Activated CD8-positive, alpha-beta memory T cell treated with anti-CD3 and anti-CD28 coated beads, Interleukin-2, amount 50 U/mL, for 1 hour (primary cell): ENCODE measurements at regions not wholly inside any gene's neighbourhood (a gene's known extent, or its start where the extent isn't known, plus 50 kb on each side); places are given as distances from the start of the nearest gene placed in this dataset.
"Not testable (repeated sequence)": the region's sequence is repeated elsewhere in the genome, so short reads cannot be mapped to it uniquely, and the experiment has no call there.

ENCODE experiments used
- DNase-seq: peaks from one replicate; pipeline ENCODE4 v3.0.0-alpha.2; 2020; ENCODE audit errors: extremely low read depth

DNA sequence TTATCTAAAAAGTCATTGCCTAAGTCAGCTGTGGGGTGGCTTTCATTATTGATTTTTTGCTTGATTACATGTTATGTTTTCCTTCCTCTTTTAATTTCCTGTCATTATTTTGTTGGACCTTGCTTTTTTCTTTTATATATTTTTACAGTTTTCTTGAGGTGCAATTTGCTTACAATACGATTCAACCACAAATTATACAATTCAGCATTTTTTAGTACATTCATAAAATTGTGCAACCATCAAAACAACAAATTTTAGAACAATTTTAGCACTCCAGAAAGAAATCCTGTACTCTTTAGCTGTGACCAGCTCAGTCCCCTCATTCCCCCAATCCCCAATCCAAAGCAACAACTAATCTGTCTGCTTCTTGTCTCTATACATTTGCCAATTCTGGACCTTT, 608.9 kb downstream of the C6orf118 start:
- no peak for DNase-seq

GRCh38 chr6:164695896-164696295, 613.5 kb downstream of the C6orf118 start:
- DNase-seq: no peak

- DNase-seq: no peak
These were observed 615.0 kb downstream of the C6orf118 start for GRCh38 chr6:164694386-164694785.

DNA sequence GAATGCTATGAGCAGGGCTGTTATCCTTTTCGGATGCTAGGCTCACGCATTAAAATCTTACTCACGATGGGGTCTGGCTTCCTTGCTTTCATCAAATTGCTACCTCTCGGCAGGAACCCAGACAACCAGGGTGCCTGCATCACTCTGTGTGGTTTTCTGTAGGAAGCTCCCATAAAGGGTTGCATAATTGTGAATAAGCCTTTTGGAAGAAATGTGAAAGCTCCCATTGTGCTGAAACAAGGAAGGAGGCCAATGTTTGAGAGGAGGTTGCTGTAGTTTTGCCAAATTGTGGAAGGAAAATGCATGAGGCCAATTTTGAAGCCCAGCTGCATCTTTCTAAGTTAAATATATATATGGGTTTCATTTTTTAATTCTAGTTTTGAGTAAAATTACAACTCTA, 615.5 kb downstream of the C6orf118 start:
- DNase-seq: no peak

DNA sequence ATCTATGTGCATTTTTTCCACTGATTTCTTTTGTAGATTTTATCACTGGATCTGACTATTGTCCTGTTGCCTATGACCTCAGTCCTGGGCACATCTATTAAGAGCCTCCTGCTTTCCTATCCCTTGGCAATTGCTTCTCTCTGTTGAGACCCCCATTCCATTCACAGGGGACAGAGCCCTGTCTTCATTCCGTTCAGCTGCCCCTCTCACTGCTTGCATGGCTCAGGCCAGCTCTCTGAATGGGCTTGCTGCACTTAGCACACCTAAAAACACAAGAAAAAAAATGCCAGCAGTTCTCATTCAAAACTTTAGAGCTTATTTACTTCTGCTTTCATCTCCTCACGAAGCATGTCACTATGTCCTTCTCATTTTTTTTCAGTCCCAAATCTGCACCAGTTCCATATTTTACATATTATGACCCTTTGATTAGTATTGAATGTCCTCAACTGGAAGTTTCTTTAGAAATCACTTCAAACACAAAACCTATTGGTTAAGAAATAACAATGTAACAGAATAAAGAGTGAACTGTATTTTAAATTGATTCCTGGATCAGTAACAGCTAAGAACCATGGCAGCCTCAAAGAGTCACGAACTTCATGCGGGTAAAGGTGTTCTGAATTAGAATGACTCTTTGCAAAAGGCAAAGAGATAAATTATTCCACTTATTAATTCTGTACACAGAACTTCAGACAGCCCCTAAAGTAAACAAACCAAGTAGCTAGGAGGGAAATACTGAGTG, 616.5 kb downstream of the C6orf118 start:
- DNase-seq: no peak

DNA sequence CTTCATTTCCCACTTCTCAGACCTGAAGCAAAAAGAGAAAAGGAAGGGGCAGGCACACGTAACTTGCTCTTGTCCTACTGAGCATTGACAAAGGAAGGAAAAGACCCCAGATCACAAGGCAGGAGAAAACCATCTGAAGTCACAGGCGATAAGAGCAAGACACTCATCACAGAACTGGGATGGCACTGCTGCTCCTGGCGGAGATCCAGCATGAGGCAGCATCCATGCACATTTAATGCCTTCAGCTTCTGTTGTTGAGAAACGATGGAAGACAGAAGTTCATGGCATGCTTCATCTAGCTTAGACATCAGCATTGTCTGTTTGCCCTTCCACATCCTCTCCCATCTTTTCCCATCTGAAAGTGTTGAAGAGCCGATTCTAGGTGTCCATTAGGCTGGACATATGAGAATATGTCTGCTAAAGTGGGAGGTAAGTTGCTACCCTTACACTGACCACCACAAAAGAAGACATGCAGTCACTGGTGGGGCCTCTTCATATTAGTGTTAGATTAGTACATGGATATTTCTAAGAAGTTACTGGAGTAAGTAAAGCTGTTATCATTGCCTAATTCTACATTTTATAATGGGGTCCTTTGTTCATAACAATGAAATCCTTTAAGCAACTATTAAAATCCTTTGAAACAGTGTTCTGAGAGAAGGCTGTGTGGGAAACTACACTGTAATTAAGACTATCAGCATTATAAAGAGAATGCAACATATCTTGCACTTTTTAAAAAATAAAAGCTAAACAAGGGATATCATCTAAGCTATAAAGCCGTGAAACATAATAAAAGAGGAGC, 618.5 kb downstream of the C6orf118 start:
- no peak for DNase-seq

DNA sequence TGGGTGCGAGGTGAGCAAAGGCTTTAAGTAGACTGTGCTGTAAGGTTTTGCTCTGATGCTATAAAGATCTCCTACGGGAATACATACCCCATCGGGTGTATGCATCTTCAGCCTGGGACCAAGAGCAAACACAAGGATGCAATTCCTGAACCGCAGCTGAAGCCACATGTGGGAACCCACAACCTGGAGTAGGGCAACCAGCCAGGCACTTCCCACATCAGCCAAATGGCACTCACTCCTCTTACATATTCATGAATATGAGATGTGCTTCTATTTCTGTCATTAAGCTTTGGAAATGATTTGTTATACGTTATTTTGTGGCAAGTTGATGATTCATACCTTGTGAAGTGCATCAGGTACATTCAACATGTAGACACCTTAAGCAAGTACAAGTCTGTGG, 619.2 kb downstream of the C6orf118 start:
- no peak for DNase-seq

GRCh38 chr6:164665328-164665727, 644.1 kb downstream of the C6orf118 start:
- DNase-seq: no peak

DNA sequence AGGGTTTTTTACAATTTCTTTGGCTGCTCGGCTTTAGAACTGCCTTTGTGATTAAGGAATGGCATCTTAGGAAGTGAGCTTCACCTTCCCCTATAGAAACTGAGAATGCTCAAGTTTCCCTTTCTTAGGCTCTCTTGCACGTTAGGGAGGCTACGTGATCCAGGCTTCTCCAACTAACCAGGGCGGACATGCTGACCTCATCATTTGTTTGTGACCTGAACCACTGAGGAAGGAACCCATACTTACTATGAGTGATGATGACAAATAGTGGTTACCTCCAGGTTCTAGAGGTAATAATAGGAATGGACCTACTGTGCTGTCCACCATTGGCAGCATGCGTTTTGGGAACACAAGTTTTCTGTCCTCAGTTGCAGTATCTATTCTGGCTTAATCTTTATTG, 645.8 kb downstream of the C6orf118 start:
- no peak for DNase-seq

GRCh38 chr6:164661716-164662115, 647.7 kb downstream of the C6orf118 start:
- DNase-seq: no peak

DNA sequence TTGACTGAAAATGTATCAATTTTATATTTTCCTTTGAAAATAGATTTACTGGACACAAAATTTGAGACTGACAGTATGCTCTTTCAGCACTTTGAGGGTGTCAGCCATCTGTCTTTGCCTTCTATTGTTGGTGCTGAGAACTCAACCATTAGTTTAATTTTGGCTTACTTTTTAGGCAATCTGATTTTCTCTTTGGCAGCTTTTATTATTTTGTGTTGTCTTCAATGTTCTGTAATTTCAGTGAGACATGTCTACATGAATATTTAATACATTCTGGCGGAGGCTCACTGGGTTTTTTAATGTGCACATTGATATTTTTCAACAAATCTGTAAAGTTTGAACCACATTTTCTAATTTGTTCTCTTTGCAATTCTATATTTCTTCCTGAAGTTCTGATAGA, 648.6 kb downstream of the C6orf118 start:
- no peak for DNase-seq

DNA sequence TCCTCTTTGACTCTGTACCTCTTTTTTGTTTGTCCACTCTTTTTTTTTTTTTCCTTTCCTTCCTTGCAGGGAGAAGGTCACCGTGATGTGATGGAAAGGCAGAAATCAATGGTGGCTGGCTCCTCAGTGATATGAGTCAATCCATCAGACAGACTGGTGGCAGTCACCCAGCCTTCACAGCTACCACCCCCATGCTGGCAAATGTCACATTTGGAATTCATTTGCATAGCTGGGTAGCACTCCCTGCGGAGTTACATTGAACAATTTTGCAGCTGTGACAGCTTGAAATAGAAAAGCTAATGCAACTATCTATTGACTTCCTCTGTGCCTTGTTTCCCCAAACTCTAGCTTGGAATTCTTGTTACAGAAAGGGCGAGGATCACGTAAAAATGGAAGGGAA, 668.4 kb downstream of the C6orf118 start:
- no peak for DNase-seq

DNA sequence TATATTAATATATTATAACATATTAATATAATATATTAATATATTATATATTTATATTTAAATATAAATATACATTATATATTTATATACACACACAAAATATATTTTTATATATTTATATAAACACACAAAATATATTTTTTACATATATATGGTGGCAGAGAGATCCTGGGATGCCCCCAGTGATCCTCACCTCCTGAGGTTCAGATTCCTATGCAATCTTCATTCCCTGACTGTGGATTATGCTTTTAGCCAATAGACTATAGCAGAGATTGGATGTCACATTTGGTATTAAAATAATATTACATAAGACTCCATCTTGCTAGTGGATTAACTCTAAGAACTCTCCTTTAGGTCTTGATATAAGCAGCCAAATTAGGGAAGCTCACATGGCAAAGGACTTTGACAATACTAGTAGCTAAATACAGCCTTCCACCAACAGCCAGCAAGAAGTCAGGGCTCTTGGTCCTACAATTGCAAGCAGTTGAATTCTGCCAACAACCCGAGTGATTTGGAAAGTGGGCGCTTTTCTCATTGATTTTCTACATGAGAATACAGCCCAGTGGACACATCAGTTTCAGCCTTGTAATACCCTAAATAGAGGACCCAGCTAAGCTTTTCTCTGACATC, 681.0 kb downstream of the C6orf118 start:
- no peak for DNase-seq

- DNase-seq: no peak
These were observed 692.4 kb downstream of the C6orf118 start for GRCh38 chr6:164616917-164617524.

GRCh38 chr6:164612751-164613150, 696.7 kb downstream of the C6orf118 start:
- no peak for DNase-seq

- not testable (repeated sequence) for DNase-seq
These were observed 698.5 kb downstream of the C6orf118 start for GRCh38 chr6:164610859-164611258.

DNA sequence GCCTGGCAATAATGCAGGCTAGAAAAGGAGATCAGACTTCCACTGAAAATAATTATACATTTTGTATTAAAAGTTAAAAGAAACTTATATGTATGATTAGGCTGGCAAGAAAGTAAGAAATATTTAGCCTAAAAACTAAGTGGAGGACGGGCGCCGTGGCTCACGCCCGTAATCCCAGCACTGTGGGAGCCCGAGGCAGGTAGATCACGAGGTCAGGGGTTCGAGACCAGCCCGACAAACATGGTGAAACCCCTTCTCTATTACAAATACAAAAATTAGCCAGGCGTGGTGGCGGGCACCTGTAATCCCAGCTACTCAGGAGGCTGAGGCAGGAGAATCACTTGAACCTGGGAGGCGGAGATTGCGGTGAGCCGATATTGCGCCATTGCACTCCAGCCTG, 707.0 kb downstream of the C6orf118 start:
- DNase-seq: not testable (repeated sequence)

DNA sequence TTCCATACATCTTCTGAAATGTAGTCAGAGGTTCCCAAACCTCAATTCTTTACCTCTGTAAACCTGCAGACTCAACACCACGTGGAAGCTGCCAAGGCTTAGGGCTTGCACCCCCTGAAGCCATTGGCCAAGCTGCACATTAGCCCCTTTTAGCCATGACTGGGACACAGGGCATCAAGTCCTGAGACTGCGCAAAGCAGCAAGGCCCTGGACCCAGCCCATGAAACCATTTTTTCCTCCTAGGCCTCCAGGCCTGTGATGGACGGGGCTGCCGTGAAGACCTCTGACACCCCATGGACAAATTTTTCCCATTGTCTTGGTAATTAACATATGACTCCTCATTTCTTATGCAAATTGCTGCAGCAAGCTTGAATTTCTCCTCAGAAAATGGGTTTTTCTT, 727.8 kb downstream of the C6orf118 start:
- no peak for DNase-seq

- no peak for DNase-seq
These were observed 730.4 kb downstream of the C6orf118 start for GRCh38 chr6:164579035-164579434.

DNA sequence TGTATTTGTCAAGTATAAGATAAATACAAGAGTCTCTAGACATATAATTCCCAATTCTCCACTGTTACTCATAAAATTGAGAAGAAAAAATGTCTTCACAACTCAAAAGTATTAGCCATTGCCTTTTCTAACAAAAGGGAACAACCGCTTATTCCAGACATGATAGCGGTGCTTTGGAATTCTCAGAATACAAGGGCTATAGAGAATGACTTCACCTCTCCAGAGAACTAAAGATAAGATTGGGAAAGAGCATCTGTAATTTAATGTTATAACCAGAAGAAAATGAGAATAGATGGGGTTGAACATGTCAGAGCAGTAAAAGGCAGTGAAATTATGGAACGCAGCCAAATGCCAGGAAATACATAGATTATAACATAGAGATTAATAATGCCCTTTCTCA, 730.8 kb downstream of the C6orf118 start:
- no peak for DNase-seq

GRCh38 chr6:164570801-164571200, 738.6 kb downstream of the C6orf118 start:
- DNase-seq: no peak

DNA sequence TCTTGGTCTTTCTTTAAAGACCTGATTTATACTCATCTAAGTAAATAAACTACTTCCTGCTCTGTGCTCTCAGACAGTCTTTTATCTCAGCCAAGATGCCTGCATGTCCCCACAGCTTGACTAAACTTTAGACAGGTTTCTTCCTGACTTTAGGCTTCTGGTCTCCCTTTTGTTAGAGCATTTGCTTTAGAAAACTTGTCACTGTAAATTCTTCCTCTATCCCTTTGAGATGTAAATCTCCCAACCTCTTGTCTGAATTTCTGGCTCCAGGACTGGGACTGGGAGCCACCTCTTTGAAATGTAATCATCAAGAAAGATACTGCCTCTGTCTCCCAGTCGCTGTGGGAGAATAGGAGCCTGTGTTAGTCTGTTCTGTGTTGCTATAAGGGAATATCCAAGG, 739.9 kb downstream of the C6orf118 start:
- DNase-seq: no peak
